GM19397 (cell line): ENCODE measurements at regions not wholly inside any gene's neighbourhood (a gene's known extent, or its start where the extent isn't known, plus 50 kb on each side); places are given as distances from the start of the nearest gene placed in this dataset.
"Not testable (repeated sequence)": the region's sequence is repeated elsewhere in the genome, so short reads cannot be mapped to it uniquely, and the experiment has no call there.

Experiments used
- ATAC-seq: cut with Tn5 transposase; IDR thresholded peaks from one replicate; pipeline ENCODE4 v1.9.1; 2021; ENCODE audit warnings: mild to moderate bottlenecking, moderate library complexity; ENCODE audit not compliant: unreplicated experiment

- ATAC-seq, result no peak
Observed at GRCh38 chr2:54040250-54040649, 69.5 kb upstream of the PSME4 start.

- no peak for ATAC-seq
Observed at GRCh38 chr2:54038835-54039234, 68.0 kb upstream of the PSME4 start.

GRCh38 chr2:54031288-54031687 lies 60.5 kb upstream of the PSME4 start:
- ATAC-seq, result not testable (repeated sequence)

GRCh38 chr2:54030806-54031205 lies 60.0 kb upstream of the PSME4 start:
- ATAC-seq, result no peak

- ATAC-seq, result no peak
Observed at GRCh38 chr2:54030396-54030741, 59.6 kb upstream of the PSME4 start.

- no peak for ATAC-seq
Observed at GRCh38 chr2:54029721-54030395, 59.1 kb upstream of the PSME4 start.

- ATAC-seq, result not testable (repeated sequence)
Observed at GRCh38 chr2:54025463-54026075, 54.8 kb upstream of the PSME4 start.

- no peak for ATAC-seq
Observed at GRCh38 chr2:54024576-54024975, 53.8 kb upstream of the PSME4 start.

GRCh38 chr2:54021702-54022101 lies 50.9 kb upstream of the PSME4 start:
- ATAC-seq, result no peak

- ATAC-seq, result no peak
Observed at GRCh38 chr2:54020793-54021414, 50.1 kb upstream of the PSME4 start.
